GM12878 (cell line): ENCODE measurements at regions not wholly inside any gene's neighbourhood (a gene's known extent, or its start where the extent isn't known, plus 50 kb on each side); places are given as distances from the start of the nearest gene placed in this dataset.

Source experiments
- ATAC-seq: fragments of 200-7000 bp; cut with Tn5 transposase; 3 replicates; pipeline ENCODE4 v1.9.1; 2020; ENCODE audit warnings: mild to moderate bottlenecking, moderate library complexity
- BruUV-seq: library from RNA; stranded (reverse); fragments of 400-500 nt; replicated peaks from 2 replicates; lab custom pipeline; 2021; lab: Mats Ljungman, UMichigan
- CTCF ChIA-PET: fragments of 300-600 bp; sonication (Branson Sonifier 250); formaldehyde crosslinking; extraction: SDS; loops from one replicate; lab custom pipeline; 2021; ENCODE audit warnings: inconsistent platforms; lab: Yijun Ruan, JAX
- POLR2A ChIA-PET: fragments of 350-600 bp; formaldehyde crosslinking; extraction: SDS; loops from one replicate; lab custom pipeline; 2021; ENCODE audit warnings: inconsistent platforms; lab: Charles Lee
- RAD21 ChIA-PET: fragments of 300-600 bp; sonication (Branson Sonifier 250); formaldehyde crosslinking; loops from one replicate; lab custom pipeline; 2023; ENCODE audit warnings: antibody characterized with exemption; ENCODE audit not compliant: unreplicated experiment; lab: Charles Lee
- SMC1A ChIA-PET: fragments of 300-600 bp; sonication (Branson Sonifier 250); formaldehyde crosslinking; loops from one replicate; lab custom pipeline; 2023; ENCODE audit not compliant: unreplicated experiment, uncharacterized antibody; lab: Charles Lee
- DNase-seq: peaks from one replicate; pipeline ENCODE4 v3.0.0-alpha.2; 2011; ENCODE audit warnings: low read depth, low spot score
- FAIRE-seq: peaks from 3 replicates; lab custom pipeline; 2011; peaks lifted over from hg19 to GRCh38; lab: Jason Lieb, UNC
- H2AFZ ChIP-seq: 2 replicates; pipeline ENCODE4 v1.6.0; 2011; ENCODE audit warnings: low read depth, low read length, control low read depth; ENCODE audit not compliant: control insufficient read depth
- H3K27ac ChIP-seq: 2 replicates; pipeline ENCODE4 v1.5.1; 2011; ENCODE audit warnings: control low read depth; ENCODE audit not compliant: control insufficient read depth, insufficient read depth
- H3K27me3 ChIP-seq, 2 experiments: replicated peaks in 1 of 2; 2 replicates each; pipeline versions ENCODE4 v1.6.0 to v1.6.1; 2011; ENCODE audit warnings: low read length in 1 of 2; ENCODE audit not compliant: control insufficient read depth in 2 of 2, insufficient read depth in 2 of 2
- H3K36me3 ChIP-seq, 2 experiments: 2 replicates each; pipeline ENCODE4 v1.5.1; 2011; ENCODE audit warnings: low read length in 1 of 2; ENCODE audit not compliant: control insufficient read depth in 2 of 2, insufficient read depth in 2 of 2
- H3K4me1 ChIP-seq: 2 replicates; pipeline ENCODE4 v1.6.1; 2011; ENCODE audit warnings: mild to moderate bottlenecking, low read length, moderate library complexity, mixed read lengths; ENCODE audit not compliant: control insufficient read depth, insufficient read depth
- H3K4me2 ChIP-seq: 2 replicates; pipeline ENCODE4 v1.6.0; 2011; ENCODE audit warnings: control low read depth; ENCODE audit not compliant: control insufficient read depth, insufficient read depth
- H3K4me3 ChIP-seq: fragments of 200-600 bp; sonication (generic); 2 replicates; pipeline ENCODE4 v1.5.1; 2016
- H3K79me2 ChIP-seq: 2 replicates; pipeline ENCODE4 v1.6.0; 2011; ENCODE audit warnings: low read length; ENCODE audit not compliant: control insufficient read depth, insufficient read depth
- H3K9ac ChIP-seq: 2 replicates; pipeline ENCODE4 v1.8.0; 2011; ENCODE audit warnings: low read length, control low read depth, mixed read lengths; ENCODE audit not compliant: control insufficient read depth, insufficient read depth
- H3K9me3 ChIP-seq: replicated peaks from 3 replicates; pipeline ENCODE4 v1.5.1; 2011; ENCODE audit warnings: mild to moderate bottlenecking, low read length; ENCODE audit not compliant: control insufficient read depth, insufficient read depth
- H4K20me1 ChIP-seq: 2 replicates; pipeline ENCODE4 v1.6.0; 2011; ENCODE audit not compliant: control insufficient read depth, insufficient read depth
- CBX3 ChIP-seq: fragments of 200-600 bp; sonication (generic); IDR thresholded peaks from 2 replicates; pipeline ENCODE4 v1.6.1; 2016; ENCODE audit warnings: low read depth, borderline replicate concordance
- CHD4 ChIP-seq: fragments of 200-600 bp; sonication (generic); IDR thresholded peaks from 2 replicates; pipeline ENCODE4 v1.6.1; 2016; ENCODE audit warnings: mild to moderate bottlenecking
- MXI1 ChIP-seq: fragments of 150-350 bp; IDR thresholded peaks from 2 replicates; pipeline ENCODE4 v1.6.1; 2011; ENCODE audit warnings: low read depth, mild to moderate bottlenecking, inconsistent platforms, low read length, improper control_type of control experiment
- NFYA ChIP-seq: IDR thresholded peaks from 2 replicates; pipeline ENCODE4 v1.6.1; 2011; ENCODE audit warnings: low read depth, mild to moderate bottlenecking, low read length, improper control_type of control experiment, borderline replicate concordance
- SREBF2 ChIP-seq: IDR thresholded peaks from 2 replicates; pipeline ENCODE4 v1.6.1; 2012; ENCODE audit warnings: mild to moderate bottlenecking, low read length
- TBL1XR1 ChIP-seq: IDR thresholded peaks from 2 replicates; pipeline ENCODE4 v1.6.1; 2012; ENCODE audit warnings: low read depth, low read length, improper control_type of control experiment
- TCF3 ChIP-seq: IDR thresholded peaks from 2 replicates; pipeline ENCODE4 v1.6.1; 2012; ENCODE audit warnings: low read depth, mild to moderate bottlenecking, low read length, borderline replicate concordance; ENCODE audit not compliant: insufficient read depth
- WRNIP1 ChIP-seq: IDR thresholded peaks from 2 replicates; pipeline ENCODE4 v1.6.1; 2011; ENCODE audit warnings: low read depth, low read length, improper control_type of control experiment, borderline replicate concordance
- ZZZ3 ChIP-seq: IDR thresholded peaks from 2 replicates; pipeline ENCODE4 v1.6.1; 2011; ENCODE audit warnings: low read depth; ENCODE audit not compliant: control insufficient read depth, insufficient read length
- WGBS: methylation state at CpG from one replicate; pipeline ENCODE4 v1.1.6; 2016; ENCODE audit warnings: low lambda C conversion rate; ENCODE audit not compliant: insufficient replicate concordance, insufficient coverage; ENCODE audit errors: missing lambda C conversion rate; 5-methylcytosine and 5-hydroxymethylcytosine counted together
- in situ Hi-C: fragments of 300-500 bp; cut with MboI; formaldehyde crosslinking; loops from 9 replicates; pipeline ENCODE4 v1.14.3; 2018; ENCODE audit warnings: mixed read lengths
- intact Hi-C: fragments of 100-400 bp; cut with micrococcal nuclease; formaldehyde crosslinking; loops from one replicate; pipeline ENCODE4 v1.14.2; 2022; ENCODE audit not compliant: unreplicated experiment
- TF ChIP-seq, protein P1 (sequence below): fragments of 450-650 bp; IDR thresholded peaks from 2 replicates; pipeline ENCODE4 v1.6.1; 2017; ENCODE audit warnings: borderline replicate concordance
- TF ChIP-seq, protein P2 (sequence below): fragments of 450-650 bp; conservative IDR thresholded peaks from 2 replicates; pipeline ENCODE4 v1.6.1; 2017; ENCODE audit warnings: mild to moderate bottlenecking, moderate library complexity
- TF ChIP-seq, protein P3 (sequence below): IDR thresholded peaks from 2 replicates; pipeline ENCODE4 v1.6.1; 2012; ENCODE audit warnings: low read depth, low read length, improper control_type of control experiment
- TF ChIP-seq, protein P4 (sequence below): fragments of 450-650 bp; IDR thresholded peaks from 2 replicates; pipeline ENCODE4 v1.6.1; 2016; ENCODE audit warnings: mild to moderate bottlenecking, moderate library complexity, borderline replicate concordance

DNA sequence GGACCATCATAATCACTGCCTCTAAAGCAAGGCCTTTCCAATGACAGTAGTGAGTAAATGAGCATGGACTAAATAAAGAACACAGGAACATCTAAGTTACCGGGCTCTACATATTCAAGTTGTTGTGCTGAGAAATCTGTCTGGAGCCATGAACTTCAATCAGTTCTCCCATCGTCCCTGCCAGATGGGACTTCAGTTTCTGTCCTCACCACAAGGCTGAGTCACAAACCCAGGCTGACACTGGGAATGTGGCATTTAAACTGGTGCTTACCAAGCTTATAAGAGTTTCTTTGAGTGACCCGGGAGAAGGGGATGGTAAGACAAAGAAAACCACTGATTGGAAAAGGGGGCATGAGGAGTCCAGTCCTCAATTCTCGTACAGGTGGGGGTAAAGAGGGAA, 497.0 kb downstream of the MAFB start (continued):
- no peak for TF ChIP-seq ZZZ3
- no peak for TF ChIP-seq NFYA
- TF ChIP-seq, all 136 proteins: peak for 0

DNA sequence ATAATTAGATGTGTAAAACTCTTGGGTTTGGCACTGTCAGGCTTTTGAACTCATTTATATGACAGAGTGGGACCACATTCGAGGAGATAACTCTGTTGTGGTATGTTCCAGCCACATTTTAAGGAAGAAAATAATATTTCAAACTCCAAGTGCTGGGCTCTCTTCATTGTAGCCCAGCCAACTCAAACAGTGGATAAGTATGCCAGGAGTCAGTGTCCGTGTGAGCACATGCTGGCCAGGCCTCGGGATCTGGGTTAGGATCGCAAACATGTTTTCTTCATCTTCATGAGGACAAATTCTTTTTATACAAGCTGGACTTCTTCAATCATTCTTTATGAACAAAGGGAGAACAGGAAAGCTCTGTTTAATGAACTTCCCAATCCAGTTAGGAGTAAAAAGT, 497.5 kb downstream of the MAFB start:
- FAIRE-seq (no peak), ATAC-seq (no peak), DNase-seq (no peak)
- Histone ChIP-seq H2AFZ (no peak overlapping the region), H3K79me2 (no peaks in the 10 kb centered on the region), H3K27me3 (no peaks in the 10 kb centered on the region), H3K27ac (no peak overlapping the region), H3K9me3 (no peaks in the 10 kb centered on the region), H4K20me1 (no peaks in the 10 kb centered on the region), H3K36me3 (no peaks in the 10 kb centered on the region), H3K4me1 (no peaks in the 10 kb centered on the region), H3K4me2 (no peak overlapping the region), H3K9ac (no peak overlapping the region), H3K4me3 (no peak overlapping the region)
- 53% methylated on average over 4 of the region's 4 CpGs for WGBS
- no TSS peak for BruUV-seq
- ChIA-PET SMC1A (no interaction called here), RAD21 (no interaction called here), POLR2A (no interaction called here), CTCF (interaction anchor here (0.8 kb wide), 1 partner anchor 9 kb away, joined by 3 read pairs; no protein-coding TSS in a partner anchor)
- intact Hi-C loops (no loop called here), in situ Hi-C loops (no loop called here)
- TF ChIP-seq TCF3 (no peak), TBL1XR1 (no peak), SREBF2 (no peak), MXI1 (no peak), WRNIP1 (no peak), CHD4 (no peak), CBX3 (no peak)
- TF ChIP-seq, protein P1, sequence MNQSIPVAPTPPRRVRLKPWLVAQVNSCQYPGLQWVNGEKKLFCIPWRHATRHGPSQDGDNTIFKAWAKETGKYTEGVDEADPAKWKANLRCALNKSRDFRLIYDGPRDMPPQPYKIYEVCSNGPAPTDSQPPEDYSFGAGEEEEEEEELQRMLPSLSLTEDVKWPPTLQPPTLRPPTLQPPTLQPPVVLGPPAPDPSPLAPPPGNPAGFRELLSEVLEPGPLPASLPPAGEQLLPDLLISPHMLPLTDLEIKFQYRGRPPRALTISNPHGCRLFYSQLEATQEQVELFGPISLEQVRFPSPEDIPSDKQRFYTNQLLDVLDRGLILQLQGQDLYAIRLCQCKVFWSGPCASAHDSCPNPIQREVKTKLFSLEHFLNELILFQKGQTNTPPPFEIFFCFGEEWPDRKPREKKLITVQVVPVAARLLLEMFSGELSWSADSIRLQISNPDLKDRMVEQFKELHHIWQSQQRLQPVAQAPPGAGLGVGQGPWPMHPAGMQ = no peak
- TF ChIP-seq, protein P2, sequence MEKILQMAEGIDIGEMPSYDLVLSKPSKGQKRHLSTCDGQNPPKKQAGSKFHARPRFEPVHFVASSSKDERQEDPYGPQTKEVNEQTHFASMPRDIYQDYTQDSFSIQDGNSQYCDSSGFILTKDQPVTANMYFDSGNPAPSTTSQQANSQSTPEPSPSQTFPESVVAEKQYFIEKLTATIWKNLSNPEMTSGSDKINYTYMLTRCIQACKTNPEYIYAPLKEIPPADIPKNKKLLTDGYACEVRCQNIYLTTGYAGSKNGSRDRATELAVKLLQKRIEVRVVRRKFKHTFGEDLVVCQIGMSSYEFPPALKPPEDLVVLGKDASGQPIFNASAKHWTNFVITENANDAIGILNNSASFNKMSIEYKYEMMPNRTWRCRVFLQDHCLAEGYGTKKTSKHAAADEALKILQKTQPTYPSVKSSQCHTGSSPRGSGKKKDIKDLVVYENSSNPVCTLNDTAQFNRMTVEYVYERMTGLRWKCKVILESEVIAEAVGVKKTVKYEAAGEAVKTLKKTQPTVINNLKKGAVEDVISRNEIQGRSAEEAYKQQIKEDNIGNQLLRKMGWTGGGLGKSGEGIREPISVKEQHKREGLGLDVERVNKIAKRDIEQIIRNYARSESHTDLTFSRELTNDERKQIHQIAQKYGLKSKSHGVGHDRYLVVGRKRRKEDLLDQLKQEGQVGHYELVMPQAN = no peak
- TF ChIP-seq, protein P3, sequence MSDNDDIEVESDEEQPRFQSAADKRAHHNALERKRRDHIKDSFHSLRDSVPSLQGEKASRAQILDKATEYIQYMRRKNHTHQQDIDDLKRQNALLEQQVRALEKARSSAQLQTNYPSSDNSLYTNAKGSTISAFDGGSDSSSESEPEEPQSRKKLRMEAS = no peak
- TF ChIP-seq, protein P4, sequence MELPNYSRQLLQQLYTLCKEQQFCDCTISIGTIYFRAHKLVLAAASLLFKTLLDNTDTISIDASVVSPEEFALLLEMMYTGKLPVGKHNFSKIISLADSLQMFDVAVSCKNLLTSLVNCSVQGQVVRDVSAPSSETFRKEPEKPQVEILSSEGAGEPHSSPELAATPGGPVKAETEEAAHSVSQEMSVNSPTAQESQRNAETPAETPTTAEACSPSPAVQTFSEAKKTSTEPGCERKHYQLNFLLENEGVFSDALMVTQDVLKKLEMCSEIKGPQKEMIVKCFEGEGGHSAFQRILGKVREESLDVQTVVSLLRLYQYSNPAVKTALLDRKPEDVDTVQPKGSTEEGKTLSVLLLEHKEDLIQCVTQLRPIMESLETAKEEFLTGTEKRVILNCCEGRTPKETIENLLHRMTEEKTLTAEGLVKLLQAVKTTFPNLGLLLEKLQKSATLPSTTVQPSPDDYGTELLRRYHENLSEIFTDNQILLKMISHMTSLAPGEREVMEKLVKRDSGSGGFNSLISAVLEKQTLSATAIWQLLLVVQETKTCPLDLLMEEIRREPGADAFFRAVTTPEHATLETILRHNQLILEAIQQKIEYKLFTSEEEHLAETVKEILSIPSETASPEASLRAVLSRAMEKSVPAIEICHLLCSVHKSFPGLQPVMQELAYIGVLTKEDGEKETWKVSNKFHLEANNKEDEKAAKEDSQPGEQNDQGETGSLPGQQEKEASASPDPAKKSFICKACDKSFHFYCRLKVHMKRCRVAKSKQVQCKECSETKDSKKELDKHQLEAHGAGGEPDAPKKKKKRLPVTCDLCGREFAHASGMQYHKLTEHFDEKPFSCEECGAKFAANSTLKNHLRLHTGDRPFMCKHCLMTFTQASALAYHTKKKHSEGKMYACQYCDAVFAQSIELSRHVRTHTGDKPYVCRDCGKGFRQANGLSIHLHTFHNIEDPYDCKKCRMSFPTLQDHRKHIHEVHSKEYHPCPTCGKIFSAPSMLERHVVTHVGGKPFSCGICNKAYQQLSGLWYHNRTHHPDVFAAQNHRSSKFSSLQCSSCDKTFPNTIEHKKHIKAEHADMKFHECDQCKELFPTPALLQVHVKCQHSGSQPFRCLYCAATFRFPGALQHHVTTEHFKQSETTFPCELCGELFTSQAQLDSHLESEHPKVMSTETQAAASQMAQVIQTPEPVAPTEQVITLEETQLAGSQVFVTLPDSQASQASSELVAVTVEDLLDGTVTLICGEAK = no peak
